ENCODE measurements at regions not wholly inside any gene's neighbourhood (a gene's known extent, or its start where the extent isn't known, plus 50 kb on each side); places are given as distances from the start of the nearest gene placed in this dataset.

DNA sequence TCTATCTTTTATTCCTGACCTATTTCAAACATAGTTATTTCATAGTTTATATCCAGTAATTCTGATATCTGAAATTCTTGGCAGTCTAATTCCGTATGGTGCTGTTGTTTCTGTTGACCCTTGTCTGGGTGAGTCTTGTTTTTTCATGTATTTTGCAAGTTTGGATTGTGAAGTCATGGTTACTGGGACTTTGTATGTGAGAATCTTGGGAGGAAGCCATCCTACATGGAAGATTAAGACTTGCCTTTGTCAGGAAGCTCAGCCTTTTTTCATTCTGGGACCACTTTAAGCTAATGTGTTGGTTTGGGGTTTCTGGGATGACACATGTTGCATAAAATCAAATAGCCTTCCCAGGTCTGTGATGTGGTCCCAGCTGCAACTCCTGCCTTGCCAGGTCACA lies 191.6 kb upstream of the E2F7 start:
- TF ChIP-seq, protein P1, sequence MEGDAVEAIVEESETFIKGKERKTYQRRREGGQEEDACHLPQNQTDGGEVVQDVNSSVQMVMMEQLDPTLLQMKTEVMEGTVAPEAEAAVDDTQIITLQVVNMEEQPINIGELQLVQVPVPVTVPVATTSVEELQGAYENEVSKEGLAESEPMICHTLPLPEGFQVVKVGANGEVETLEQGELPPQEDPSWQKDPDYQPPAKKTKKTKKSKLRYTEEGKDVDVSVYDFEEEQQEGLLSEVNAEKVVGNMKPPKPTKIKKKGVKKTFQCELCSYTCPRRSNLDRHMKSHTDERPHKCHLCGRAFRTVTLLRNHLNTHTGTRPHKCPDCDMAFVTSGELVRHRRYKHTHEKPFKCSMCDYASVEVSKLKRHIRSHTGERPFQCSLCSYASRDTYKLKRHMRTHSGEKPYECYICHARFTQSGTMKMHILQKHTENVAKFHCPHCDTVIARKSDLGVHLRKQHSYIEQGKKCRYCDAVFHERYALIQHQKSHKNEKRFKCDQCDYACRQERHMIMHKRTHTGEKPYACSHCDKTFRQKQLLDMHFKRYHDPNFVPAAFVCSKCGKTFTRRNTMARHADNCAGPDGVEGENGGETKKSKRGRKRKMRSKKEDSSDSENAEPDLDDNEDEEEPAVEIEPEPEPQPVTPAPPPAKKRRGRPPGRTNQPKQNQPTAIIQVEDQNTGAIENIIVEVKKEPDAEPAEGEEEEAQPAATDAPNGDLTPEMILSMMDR (IDR thresholded peaks at IDR 0.05; ENCODE audit: low read depth, low read length, missing control alignments): no peak
- DNase-seq (ENCODE audit: extremely low read depth, low read depth): no peak
- no peak overlapping the region for H3K4me3 ChIP-seq (replicated peaks; ENCODE audit: low read depth, low read length)

- DNase-seq (ENCODE audit: extremely low read depth, low read depth): no peak
- TF ChIP-seq, protein P1 (IDR thresholded peaks at IDR 0.05; ENCODE audit: low read depth, low read length, missing control alignments): no peak
- no peak overlapping the region for H3K4me3 ChIP-seq (replicated peaks; ENCODE audit: low read depth, low read length)
These were observed 188.0 kb upstream of the E2F7 start for GRCh38 chr12:77253321-77253720.

DNA sequence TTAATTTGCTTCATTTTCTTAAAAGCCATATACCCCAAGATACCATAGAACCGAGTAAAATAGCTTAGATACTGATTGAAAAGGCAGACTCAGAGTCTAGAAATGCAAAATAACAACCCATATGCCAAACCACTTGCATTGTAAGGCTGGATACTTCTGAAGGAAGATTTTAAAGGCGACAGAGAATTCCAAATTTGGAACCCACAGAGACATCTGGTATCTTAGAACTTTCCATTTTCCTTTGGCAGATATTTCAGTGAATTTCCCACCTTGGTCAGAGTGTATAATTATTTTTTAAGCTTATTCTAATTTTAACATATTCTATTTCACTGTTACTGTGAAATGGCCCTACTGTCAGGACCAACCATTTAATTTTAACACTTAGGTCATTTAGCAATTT lies 186.4 kb upstream of the E2F7 start:
- TF ChIP-seq, protein P1 (IDR thresholded peaks at IDR 0.05; ENCODE audit: low read depth, low read length, missing control alignments): no peak
- DNase-seq (ENCODE audit: extremely low read depth, low read depth): no peak
- H3K4me3 ChIP-seq (replicated peaks; ENCODE audit: low read depth, low read length): no peak overlapping the region

GRCh38 chr12:77249892-77250291 lies 184.5 kb upstream of the E2F7 start:
- no peak overlapping the region for H3K4me3 ChIP-seq (replicated peaks; ENCODE audit: low read depth, low read length)
- no peak for DNase-seq (ENCODE audit: extremely low read depth, low read depth)
- TF ChIP-seq, protein P1 (IDR thresholded peaks at IDR 0.05; ENCODE audit: low read depth, low read length, missing control alignments): no peak

GRCh38 chr12:77248036-77248435 lies 182.7 kb upstream of the E2F7 start:
- DNase-seq (ENCODE audit: extremely low read depth, low read depth): no peak
- TF ChIP-seq, protein P1 (IDR thresholded peaks at IDR 0.05; ENCODE audit: low read depth, low read length, missing control alignments): no peak
- no peak overlapping the region for H3K4me3 ChIP-seq (replicated peaks; ENCODE audit: low read depth, low read length)

DNA sequence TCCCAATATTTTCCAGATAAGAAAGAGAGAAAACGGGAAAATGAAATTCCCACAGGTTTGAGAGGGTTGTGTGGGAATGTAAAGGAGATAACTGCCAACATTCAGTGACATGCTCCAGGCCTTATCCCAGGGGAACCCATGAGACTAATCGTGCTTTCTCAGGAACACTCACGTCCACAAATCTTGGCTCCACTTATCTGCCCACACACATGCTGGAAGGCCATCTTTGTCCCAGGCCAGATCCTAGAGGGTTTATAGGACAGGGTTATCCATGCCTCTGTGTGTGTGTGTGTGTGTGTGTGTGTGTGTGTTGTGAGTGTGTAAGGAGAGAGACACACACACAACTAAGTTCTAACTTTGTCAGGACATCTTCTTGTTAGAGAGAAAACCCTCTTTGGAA lies 182.2 kb upstream of the E2F7 start:
- no peak for DNase-seq (ENCODE audit: extremely low read depth, low read depth)
- no peak overlapping the region for H3K4me3 ChIP-seq (replicated peaks; ENCODE audit: low read depth, low read length)
- TF ChIP-seq, protein P1 (IDR thresholded peaks at IDR 0.05; ENCODE audit: low read depth, low read length, missing control alignments): no peak

DNA sequence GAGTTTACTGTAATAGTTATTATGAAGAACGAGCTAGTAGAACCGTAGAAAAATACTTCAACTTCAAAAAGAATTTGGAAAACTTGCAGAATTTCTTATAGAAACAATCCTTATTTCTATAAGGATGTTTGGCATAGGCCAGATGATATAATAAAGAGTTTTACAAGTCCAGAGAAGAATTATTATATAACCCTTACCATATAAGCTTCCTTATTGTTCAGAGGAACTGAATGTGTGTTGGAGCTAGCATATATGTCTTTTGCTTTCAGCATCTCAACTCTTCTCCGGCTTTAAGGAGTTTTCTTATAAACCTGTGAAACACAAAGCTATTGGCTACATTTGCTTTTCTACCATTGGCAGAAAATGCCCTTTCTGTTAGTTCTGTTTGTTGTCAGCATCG lies 178.0 kb upstream of the E2F7 start:
- TF ChIP-seq, protein P1 (IDR thresholded peaks at IDR 0.05; ENCODE audit: low read depth, low read length, missing control alignments): no peak
- DNase-seq (ENCODE audit: extremely low read depth, low read depth): no peak
- H3K4me3 ChIP-seq (replicated peaks; ENCODE audit: low read depth, low read length): no peak overlapping the region
